GM21423 (cell line): ENCODE measurements at regions not wholly inside any gene's neighbourhood (a gene's known extent, or its start where the extent isn't known, plus 50 kb on each side); places are given as distances from the start of the nearest gene placed in this dataset.
"Not testable (repeated sequence)": the region's sequence is repeated elsewhere in the genome, so short reads cannot be mapped to it uniquely, and the experiment has no call there.

Experiments
- ATAC-seq: cut with Tn5 transposase; IDR thresholded peaks from one replicate; pipeline ENCODE4 v1.9.1; 2021; ENCODE audit warnings: mild to moderate bottlenecking, moderate library complexity; ENCODE audit not compliant: unreplicated experiment

DNA sequence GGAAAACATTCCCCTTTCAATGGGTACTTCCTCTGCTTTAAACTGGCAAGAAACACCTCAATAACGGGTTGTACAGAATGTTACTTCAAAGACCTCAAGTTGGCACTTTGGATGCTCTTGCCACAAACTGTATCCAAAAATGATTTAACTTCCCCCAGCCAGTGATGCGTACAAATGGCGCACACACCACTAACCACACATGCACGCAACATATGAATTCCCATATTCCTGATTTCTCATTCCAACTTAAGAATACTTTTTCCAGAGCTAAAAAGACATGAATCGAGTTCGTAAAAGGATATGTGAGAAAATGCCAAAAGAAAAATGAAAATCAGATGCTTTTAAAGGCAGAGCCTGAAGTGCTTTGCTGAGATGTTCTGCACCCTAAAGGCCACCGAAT is 388.0 kb upstream of the PIK3R1 start:
- no peak for ATAC-seq

DNA sequence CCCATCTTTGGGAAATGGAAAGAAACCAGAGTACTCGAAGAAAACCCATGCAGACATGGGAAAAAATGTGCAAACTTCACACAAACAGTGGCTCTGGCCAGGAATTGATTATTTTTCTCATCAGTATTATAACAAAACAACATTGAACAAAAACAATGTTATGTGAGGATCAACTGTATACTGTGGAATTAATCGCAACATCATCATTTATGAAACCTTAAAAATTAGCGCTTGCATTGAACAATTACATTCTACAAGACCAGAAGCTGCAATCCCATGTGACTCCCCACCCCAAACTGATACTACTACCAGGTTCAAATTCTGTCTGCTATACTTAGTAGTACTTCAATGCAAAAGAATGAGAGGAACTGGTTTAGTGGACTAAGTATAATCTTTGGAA is 390.7 kb upstream of the PIK3R1 start:
- no peak for ATAC-seq

DNA sequence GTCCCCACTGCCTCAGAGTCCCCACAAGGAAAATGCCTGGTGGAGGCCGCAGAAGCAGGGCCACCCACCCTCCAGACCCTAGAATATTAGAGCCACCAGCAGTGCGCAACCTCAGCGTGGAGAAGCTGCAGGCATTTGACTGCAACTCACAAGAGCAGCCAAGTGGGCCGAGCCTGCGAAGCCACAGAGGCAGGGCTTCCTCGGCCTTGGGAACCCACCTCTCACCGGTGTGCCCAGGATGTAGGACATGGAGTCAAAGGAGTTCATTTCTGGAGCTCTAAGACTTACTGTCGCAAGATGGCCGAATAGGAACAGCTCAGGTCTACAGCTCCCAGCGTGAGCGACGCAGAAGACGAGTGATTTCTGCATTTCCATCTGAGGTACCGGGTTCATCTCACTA is 397.9 kb upstream of the PIK3R1 start:
- no peak for ATAC-seq

DNA sequence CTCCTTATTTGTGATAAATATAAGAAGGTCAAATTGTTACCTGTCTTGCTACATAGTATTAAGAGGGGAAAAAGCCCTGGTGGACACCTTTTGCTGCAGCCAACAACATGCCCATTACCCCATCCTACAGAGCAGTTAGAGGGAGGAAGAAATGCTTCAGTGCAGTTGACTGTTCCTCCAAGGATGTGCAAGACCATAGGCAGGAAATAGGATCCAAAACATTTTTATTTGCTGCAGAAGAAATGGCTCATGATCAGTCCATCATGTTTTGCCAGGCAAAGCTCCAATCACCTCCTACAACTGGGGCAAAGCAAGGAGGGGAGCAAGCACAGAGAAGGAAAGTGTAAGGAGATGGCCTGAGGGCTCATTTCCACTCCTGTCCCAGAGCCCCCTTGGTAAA is 399.1 kb upstream of the PIK3R1 start:
- no peak for ATAC-seq

DNA sequence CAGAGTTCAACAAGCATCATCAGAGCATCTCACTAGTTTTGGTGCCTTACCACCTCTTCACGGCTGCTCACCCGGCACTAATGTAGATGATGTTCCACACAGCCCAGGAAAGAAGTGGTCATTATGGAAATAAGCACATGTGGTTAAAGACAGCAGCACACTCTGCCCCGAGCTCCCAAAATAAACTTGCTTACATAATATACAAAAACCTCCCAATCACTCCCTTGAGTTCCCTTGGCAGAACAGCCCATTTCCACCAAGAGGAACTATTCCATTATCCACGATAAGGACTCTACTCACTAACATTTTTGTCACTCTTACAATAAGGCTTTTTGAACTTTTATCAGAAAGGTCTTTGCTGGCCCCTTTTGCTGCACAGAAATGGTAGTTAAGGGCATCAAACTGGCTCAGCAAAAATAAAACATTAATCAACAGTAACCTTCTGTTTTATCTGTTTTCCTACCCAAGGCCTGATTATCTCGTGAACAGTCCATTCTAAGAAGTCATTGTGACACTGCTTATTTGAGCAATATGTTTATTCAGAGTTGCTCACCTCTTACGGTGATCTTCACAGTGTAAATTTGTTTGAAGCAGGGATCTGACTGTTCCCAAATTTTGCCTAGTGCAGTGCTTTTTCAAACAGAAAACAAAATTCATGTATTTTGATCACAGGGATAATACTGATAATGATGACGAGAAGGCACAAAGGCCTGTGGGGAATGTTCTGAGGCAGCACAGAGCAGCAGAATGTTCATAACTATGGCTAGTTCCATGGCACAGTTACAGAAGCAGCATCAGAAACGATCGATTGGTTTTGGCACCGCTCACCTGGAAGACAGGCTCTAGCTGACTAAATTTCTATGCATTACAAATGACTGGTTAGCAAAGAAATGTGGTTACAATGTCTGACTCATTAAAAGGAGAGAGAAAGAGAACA is 399.8 kb upstream of the PIK3R1 start:
- no peak for ATAC-seq

DNA sequence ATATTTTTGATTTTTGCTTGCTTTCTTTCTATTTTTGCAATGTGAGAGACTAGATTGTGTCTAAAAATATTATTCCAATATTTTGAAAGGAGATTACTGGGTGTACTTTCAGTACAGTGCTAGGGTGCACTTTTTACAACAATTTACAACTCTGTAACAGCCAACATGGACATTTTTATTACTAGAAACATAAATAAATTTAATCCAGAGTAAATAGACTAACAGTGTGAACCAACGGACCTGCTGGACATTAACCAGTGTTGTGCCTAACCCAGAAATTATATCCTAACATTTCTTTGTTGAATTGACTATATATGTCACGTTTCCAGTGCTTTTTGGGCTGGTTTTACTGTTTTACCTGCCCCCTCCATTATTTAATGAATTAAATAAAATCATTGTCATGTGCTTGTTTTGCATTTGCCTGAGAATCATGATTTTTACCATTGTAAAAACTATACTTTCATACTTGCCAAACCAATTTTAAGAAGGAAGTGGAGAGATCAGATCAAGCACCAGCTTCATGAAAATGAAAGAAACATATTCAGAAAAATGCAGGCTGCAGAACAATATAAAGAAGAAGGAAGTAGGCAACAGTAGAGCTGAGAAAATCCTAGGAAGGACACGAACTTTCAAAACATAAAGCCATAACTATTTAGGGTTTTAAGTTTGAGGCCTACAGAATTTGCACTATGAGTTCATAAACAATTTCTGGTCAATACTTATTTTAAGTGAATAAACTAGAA is 400.8 kb upstream of the PIK3R1 start:
- no peak for ATAC-seq

DNA sequence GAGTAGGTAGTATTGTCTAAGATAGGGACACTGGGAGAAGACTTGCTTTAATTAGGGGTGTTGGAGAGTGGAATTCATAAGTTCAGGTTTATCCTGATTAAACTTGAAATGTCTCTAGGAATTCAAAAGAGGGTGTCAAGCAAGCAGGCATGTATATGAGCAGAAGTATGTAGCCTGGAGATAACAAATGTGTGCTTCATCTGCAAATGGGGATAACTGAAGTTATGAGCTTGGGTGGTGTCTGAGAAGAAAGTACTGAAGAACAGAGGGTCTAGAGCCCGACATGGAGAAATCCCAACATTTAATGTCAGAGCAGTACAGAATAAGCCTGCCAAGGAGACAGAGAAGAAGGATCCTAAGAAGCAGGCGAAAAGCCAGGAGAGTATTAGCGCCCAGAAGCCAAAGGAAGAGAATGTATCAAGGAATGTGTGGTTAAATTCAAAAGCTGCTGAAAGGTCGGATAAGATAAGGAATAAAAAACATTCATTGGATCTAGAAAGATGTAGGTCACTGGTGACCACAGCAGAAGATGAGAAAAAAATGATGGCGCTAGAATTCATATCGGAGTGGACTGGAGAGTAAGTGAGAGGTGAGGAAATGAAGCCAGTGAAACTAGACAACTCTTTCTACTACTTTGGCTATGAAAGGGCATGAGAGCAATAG is 401.5 kb upstream of the PIK3R1 start:
- no peak for ATAC-seq

DNA sequence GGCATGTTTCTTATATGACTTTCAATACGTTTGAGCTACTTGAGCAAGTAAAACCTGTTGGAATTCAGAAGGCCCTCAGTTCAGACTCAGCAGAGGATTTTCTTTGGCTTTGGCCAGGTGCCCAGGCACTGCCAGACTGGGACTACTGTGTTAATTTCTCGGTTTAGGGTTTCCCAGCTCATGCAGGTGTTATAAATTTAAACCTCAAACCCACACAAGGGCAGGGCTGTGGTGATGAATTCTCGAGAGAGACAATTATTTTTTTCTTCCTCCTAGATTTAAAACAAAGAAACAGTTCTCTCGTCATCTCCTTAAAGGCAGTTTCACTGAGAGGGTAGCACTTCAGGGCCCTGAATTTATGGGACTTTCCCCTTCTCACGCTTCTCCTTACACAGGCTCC is 406.0 kb upstream of the PIK3R1 start:
- peak; percentile 46 for ATAC-seq

DNA sequence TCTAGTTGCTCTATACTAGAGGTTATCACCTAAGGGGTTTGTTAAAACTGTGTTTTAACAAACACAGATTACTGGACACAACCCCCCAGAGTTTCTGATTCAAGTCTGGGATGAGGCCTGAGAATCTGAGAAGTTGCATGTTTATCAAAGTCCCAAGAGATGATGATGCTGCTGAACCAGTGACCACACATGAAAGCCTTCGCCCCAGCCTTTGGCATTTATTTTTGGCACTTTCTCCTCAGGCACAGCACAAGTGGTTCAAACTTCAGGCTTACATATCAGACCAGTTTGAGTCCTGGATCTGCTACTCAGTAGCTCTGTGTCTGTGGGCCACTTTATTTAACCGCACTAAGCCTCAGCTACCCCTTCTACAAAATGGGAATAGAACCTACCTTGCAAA is 407.2 kb upstream of the PIK3R1 start:
- ATAC-seq, result no peak

DNA sequence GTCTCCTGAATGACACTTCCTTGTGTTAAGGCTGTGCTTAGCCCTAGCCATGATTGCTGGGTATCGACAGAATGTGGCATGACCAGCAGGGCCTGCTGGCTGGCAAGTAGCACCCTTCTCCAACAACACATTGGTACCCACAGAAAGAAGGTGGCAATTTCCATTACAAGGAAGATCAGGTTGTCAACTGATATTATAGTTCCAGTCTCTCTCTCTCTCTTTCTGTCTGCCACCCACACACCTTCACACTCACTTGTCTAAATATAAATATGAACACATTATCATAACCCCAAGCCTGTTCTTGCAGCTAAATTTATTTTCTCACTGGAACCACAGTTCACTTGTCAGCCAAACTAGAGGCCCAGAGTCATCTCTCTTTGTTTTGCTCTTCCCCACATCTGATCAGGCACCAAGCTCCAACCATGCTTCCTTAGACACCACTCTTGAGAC is 408.1 kb upstream of the PIK3R1 start:
- peak; percentile 53 for ATAC-seq

DNA sequence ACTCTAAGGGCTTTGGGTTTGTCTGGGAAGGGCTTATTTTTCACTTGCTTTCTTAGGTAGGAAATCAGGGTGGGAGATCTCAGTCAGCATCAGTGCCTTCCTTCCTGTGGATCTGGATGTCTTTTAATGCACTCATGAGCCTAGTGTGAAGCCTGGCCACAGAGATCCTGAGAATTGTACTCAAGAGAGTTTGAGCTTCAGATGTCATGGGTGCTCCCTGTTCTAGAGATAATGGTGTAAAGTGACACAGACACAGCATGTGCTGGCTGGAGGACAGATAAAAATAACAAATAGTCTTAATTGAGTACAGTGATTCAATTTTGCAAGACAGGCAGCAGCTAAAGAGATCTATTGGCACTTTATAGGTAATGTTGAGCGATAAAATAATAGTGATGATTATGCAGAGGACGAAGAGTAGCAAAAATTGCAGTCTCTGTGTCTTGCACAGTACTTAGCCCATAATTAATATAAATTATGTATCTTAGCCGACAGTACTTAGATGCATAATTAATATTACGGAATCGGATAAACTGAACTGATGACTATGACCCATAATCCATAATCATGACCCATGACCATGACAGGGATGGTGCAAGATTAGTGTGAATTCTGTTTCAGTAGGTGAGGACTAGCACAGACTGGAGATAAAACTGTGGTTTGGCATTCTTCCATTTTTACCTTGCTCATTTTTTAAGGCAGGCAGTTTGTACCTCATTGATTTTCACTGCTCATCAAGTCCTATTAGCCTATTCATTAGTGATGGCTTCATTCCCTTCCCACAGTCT is 408.7 kb upstream of the PIK3R1 start:
- no peak for ATAC-seq

DNA sequence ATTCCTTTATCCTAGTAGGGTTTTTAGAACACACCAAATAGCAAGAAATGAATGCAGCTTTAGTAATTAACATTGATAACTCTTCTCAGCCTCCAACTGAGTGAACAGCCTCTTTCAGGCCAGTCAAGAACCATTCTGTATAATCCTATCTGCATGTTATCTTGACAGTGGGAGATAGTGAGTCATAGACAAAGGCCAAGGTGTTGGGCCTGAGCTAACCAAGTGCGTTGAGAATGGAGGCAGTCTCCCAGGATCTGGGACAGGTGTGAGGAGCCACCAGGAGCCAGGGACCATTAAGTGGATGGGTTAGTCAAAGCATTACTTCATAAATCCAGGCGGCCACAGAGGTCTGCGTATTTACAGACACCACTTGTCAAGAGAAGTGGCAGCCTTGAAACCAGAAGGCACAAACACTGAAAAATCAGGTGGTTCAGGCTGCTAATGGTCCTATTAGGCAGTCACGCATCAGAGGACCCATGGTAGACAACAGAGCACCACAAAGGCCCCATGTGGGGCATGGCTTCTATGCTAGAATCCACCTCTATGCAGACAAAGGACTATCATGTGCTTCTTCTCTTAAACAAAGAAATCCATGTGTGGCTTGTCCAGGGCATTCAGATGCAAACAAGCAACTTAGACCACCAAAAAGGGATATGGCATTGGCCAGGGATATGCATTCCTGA is 409.7 kb upstream of the PIK3R1 start:
- no peak for ATAC-seq

DNA sequence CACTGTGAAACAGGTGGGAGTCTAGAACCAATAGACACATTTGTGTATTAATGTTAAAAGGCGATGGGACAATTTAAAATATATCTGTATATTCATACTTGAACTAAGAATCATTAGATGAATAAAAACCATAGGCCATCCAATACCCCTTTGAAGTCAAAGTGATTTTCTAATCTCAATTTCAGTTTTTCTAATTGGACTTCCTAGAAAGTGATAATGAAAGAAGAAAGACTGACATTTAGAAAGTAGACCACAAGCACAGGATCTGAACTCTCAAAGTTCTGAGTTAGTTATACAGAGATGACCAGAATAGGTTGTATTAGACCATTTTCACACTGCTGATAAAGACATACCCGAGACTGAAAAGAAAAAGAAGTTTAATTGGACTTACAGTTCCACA is 412.8 kb upstream of the PIK3R1 start:
- no peak for ATAC-seq

DNA sequence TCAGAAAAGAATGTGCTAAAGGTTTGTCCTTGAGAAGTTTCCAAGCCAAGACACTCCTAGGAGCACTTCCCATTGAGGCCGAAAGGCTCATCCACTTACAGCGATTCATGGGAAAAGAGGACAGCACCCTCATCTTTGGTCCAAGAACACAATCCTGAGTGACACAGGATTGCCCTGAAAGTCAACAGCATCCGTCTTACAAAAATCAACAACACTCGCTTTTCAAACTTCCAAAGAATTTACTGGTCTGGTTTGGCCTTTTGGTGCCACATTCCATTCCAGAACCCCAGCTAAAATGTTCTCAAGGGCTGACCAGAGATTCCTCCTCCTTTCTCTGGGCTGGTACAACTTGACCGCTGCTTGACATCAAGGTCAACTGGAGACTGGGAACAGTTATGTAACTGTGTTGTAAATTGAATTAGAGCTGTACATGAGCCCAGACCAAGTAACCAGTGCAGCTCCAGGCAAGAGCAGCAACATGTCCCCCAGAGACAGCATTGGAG is 415.8 kb upstream of the PIK3R1 start:
- ATAC-seq, result no peak

DNA sequence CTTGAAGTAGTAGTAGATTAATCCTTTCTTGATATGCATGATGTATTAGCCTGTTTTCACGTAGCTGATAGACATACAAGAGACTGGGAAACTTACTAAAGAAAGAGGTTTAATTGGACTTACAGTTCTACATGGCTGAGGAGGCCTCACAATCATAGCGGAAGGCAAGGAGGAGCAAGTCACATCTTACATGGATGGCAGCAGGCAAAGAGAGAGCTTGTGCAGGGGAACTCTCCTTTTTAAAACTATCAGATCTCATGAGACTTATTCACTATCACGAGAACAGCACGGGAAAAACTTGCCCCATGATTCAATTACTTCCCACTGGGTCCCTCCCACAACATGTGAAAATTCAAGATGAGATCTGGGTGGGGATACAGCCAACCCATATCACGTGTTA is 417.1 kb upstream of the PIK3R1 start:
- not testable (repeated sequence) for ATAC-seq

DNA sequence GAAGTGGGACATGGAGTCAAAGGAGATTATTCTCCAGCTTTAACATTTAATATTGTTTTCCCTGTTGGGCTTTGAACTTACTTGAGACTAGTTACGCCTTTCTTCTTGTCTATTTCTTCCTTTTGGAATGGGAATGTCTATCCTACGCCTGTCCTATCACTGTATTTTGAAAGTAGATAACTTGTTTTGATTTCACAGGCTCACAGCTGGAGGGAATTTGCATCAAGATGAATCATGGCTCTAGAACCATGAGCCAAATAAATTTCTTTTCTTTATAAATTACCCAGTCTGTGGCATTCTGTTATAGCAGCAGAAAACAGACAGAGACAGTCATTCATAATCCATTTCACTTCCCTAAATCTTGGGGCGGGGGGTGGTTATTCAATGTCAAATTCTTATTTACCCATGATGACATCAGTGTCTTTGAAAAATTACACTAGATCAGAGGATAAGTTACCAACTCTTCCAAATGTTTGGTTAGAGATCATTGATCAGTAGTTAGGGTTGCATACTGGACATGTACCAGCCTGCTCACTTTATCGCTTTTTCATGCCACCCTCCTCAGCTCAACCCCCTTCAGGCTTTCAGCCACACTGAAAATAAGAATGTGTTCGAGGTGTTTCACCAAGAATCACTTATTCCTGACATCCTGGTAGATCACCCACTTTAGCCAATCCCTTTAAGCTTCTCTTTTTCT is 419.6 kb upstream of the PIK3R1 start:
- ATAC-seq, result no peak

DNA sequence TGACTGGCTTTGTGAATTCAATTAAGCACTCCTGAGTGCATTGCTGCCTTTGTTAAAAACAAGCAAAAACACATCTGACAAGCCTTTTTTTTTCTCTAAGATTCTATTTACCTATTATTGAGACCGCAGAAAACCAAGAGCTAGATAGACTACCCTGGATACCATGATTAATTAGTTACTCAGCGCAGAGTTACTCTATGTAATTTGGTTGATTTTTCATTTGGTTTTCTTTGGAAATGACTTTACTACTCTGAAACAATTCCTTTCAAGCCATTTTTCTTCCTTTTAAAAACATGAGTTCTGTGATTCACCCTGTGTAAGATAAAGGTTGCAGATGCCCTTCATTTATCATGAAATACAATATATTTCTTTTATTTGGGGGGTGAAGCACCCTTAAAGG is 421.6 kb upstream of the PIK3R1 start:
- no peak for ATAC-seq

DNA sequence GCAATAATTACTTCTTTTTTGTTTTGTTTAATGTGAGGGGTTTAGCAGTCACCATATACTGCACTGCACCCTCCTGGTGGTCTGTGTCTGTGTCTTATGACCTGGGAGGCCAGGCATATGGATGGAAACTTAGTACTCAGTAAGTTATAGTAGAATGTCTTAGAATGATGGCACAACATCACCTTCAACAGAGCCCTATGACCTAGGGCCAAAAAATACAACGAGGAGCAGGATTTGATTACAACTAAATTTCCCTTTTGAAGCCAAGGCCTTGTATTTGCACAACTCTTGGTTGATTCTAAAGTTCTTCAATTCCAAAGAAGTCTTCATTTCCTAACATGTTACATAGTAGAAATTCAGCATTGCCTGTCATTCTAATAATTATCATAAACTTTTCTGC is 422.1 kb upstream of the PIK3R1 start:
- ATAC-seq, result no peak

DNA sequence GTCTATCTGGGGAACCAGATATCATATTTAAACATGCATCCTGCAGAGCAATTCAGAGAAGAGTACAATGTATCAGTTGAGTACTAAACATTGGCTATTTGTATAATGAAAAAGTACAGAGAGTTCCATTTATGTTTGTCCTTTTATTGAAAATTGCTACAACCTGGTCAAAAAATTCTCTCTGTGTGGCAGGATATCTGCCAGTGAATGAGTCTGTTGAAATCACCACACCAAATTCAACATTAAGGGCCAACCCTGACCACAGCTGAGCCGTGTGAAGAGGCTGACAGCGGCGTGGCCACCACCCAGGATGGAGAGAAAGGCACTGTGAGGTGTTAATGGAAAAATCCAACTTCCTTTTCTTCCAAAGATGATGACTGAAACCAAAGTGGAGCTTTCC is 422.7 kb upstream of the PIK3R1 start:
- no peak for ATAC-seq
